GM21576 (cell line): ENCODE measurements at regions not wholly inside any gene's neighbourhood (a gene's known extent, or its start where the extent isn't known, plus 50 kb on each side); places are given as distances from the start of the nearest gene placed in this dataset.

Source experiments
- ATAC-seq: cut with Tn5 transposase; IDR thresholded peaks from one replicate; pipeline ENCODE4 v1.9.1; 2021; ENCODE audit warnings: mild to moderate bottlenecking, moderate library complexity; ENCODE audit not compliant: unreplicated experiment

GRCh38 chr12:24066865-24067264 is 117.4 kb upstream of the SOX5 start:
- no peak for ATAC-seq

- ATAC-seq, result no peak
Observed at GRCh38 chr12:24066097-24066496, 116.6 kb upstream of the SOX5 start.

GRCh38 chr12:24062642-24063245 is 113.3 kb upstream of the SOX5 start:
- ATAC-seq, result no peak

GRCh38 chr12:24060089-24060488 is 110.6 kb upstream of the SOX5 start:
- ATAC-seq, result no peak

- no peak for ATAC-seq
Observed at GRCh38 chr12:24057920-24058476, 108.5 kb upstream of the SOX5 start.

- ATAC-seq, result no peak
Observed at GRCh38 chr12:24055747-24056146, 106.3 kb upstream of the SOX5 start.

- ATAC-seq, result no peak
Observed at GRCh38 chr12:24054416-24054815, 104.9 kb upstream of the SOX5 start.

GRCh38 chr12:24049728-24050127 is 100.3 kb upstream of the SOX5 start:
- no peak for ATAC-seq

- no peak for ATAC-seq
Observed at GRCh38 chr12:24049101-24049500, 99.6 kb upstream of the SOX5 start.

- no peak for ATAC-seq
Observed at GRCh38 chr12:24048446-24048845, 99.0 kb upstream of the SOX5 start.

GRCh38 chr12:24047326-24047725 is 97.9 kb upstream of the SOX5 start:
- no peak for ATAC-seq

GRCh38 chr12:24045816-24046257 is 96.4 kb upstream of the SOX5 start:
- no peak for ATAC-seq

- ATAC-seq, result no peak
Observed at GRCh38 chr12:24044941-24045703, 95.7 kb upstream of the SOX5 start.

GRCh38 chr12:24042651-24043050 is 93.2 kb upstream of the SOX5 start:
- no peak for ATAC-seq

GRCh38 chr12:24039113-24039525 is 89.6 kb upstream of the SOX5 start:
- ATAC-seq, result no peak

- no peak for ATAC-seq
Observed at GRCh38 chr12:24038211-24038997, 88.9 kb upstream of the SOX5 start.

- ATAC-seq, result no peak
Observed at GRCh38 chr12:24036438-24037216, 87.2 kb upstream of the SOX5 start.

- ATAC-seq, result no peak
Observed at GRCh38 chr12:24034894-24035293, 85.4 kb upstream of the SOX5 start.

- ATAC-seq, result no peak
Observed at GRCh38 chr12:24034160-24034559, 84.7 kb upstream of the SOX5 start.

GRCh38 chr12:24027352-24027751 is 77.9 kb upstream of the SOX5 start:
- no peak for ATAC-seq
